B cell (primary cell): ENCODE measurements at regions not wholly inside any gene's neighbourhood (a gene's known extent, or its start where the extent isn't known, plus 50 kb on each side); places are given as distances from the start of the nearest gene placed in this dataset.

Experiments used
- CTCF ChIP-seq: fragments of 200-600 bp; IDR thresholded peaks from one replicate; pipeline ENCODE4 v1.8.0; 2022; ENCODE audit warnings: antibody characterized with exemption, mild to moderate bottlenecking
- EZH2 ChIP-seq: IDR thresholded peaks from 2 replicates; pipeline ENCODE4 v1.6.1; 2012; ENCODE audit warnings: borderline replicate concordance, low read depth, mild to moderate bottlenecking, moderate library complexity, low read length; ENCODE audit not compliant: insufficient read depth, poor library complexity, severe bottlenecking

- TF ChIP-seq CTCF (no peak), EZH2 (no peak)
Measured at GRCh38 chr4:20641976-20642375, 58.3 kb upstream of the PACRGL start.
